SU-DHL-6 (cell line): ENCODE measurements at regions not wholly inside any gene's neighbourhood (a gene's known extent, or its start where the extent isn't known, plus 50 kb on each side); places are given as distances from the start of the nearest gene placed in this dataset.

Experiments
- H2AFZ ChIP-seq: fragments of 200-600 bp; sonication (generic); 2 replicates; pipeline ENCODE4 v1.6.1; 2014; ENCODE audit warnings: low read depth, mild to moderate bottlenecking, moderate library complexity, mixed read lengths, antibody characterized with exemption, low read length; ENCODE audit not compliant: severe bottlenecking
- H3F3A ChIP-seq: fragments of 200-600 bp; shearing (Covaris generic); 2 replicates; pipeline ENCODE4 v1.6.0; 2016; ENCODE audit warnings: antibody characterized with exemption, mild to moderate bottlenecking; ENCODE audit not compliant: insufficient read depth
- H3K27ac ChIP-seq: fragments of 200-600 bp; sonication (generic); 2 replicates; pipeline ENCODE4 v1.5.1; 2016; ENCODE audit warnings: low read depth, mild to moderate bottlenecking, low read length, moderate library complexity, mixed read lengths
- H3K27me3 ChIP-seq: fragments of 200-600 bp; sonication (generic), shearing (Covaris generic); 2 replicates; pipeline ENCODE4 v1.6.0; 2014; ENCODE audit warnings: mild to moderate bottlenecking, low read length
- H3K36me3 ChIP-seq: fragments of 200-600 bp; sonication (generic); 2 replicates; pipeline ENCODE4 v1.6.1; 2014; ENCODE audit warnings: mild to moderate bottlenecking, low read length, mixed read lengths
- H3K4me2 ChIP-seq: fragments of 300-600, 200-600 bp; shearing (Covaris generic), sonication (generic); 2 replicates; pipeline ENCODE4 v1.6.0; 2014; ENCODE audit warnings: low read length, low read depth, mild to moderate bottlenecking; ENCODE audit not compliant: poor library complexity, severe bottlenecking
- H3K4me3 ChIP-seq: fragments of 200-600 bp; sonication (generic); 2 replicates; pipeline ENCODE4 v1.5.1; 2014; ENCODE audit warnings: antibody characterized with exemption, low read length, mild to moderate bottlenecking, mixed read lengths; ENCODE audit not compliant: insufficient read depth, poor library complexity, severe bottlenecking
- H3K79me2 ChIP-seq: fragments of 200-600 bp; sonication (generic); 2 replicates; pipeline ENCODE4 v1.6.1; 2014; ENCODE audit warnings: mild to moderate bottlenecking, low read length, moderate library complexity; ENCODE audit not compliant: insufficient read depth
- H3K9ac ChIP-seq: fragments of 200-600 bp; sonication (generic); 2 replicates; pipeline ENCODE4 v1.7.0; 2014; ENCODE audit warnings: mild to moderate bottlenecking, low read length
- H3K9me2 ChIP-seq: fragments of 200-600 bp; sonication (generic); replicated peaks from 2 replicates; pipeline ENCODE4 v1.6.1; 2014; ENCODE audit warnings: low read length; ENCODE audit not compliant: insufficient read depth
- H3K9me3 ChIP-seq: fragments of 200-600 bp; sonication (generic); 2 replicates; pipeline ENCODE4 v1.6.1; 2014; ENCODE audit warnings: low read length, mixed read lengths; ENCODE audit not compliant: insufficient read depth
- H4K20me1 ChIP-seq: fragments of 200-600 bp; sonication (generic); 2 replicates; pipeline ENCODE4 v1.6.1; 2014; ENCODE audit warnings: low read depth, mild to moderate bottlenecking, antibody characterized with exemption, low read length, moderate library complexity, mixed read lengths
- CTCF ChIP-seq: fragments of 200-600 bp; sonication (generic); IDR thresholded peaks from one replicate; pipeline ENCODE4 v1.5.1; 2017; ENCODE audit warnings: antibody characterized with exemption, mild to moderate bottlenecking, low read length, moderate library complexity; ENCODE audit not compliant: insufficient read depth, poor library complexity, severe bottlenecking
- EZH2phosphoT487 ChIP-seq: fragments of 200-600 bp; sonication (generic), shearing (Covaris generic); conservative IDR thresholded peaks from 2 replicates; pipeline ENCODE4 v1.6.1; 2018; ENCODE audit warnings: mild to moderate bottlenecking, antibody characterized with exemption, low read length, moderate library complexity, mixed read lengths

- Histone ChIP-seq H3K9me3 (no peaks in the 10 kb centered on the region), H3K9me2 (no peaks in the 10 kb centered on the region), H4K20me1 (no peaks in the 10 kb centered on the region), H3K36me3 (no peaks in the 10 kb centered on the region), H3K79me2 (no peaks in the 10 kb centered on the region), H3K27ac (no peak overlapping the region), H3F3A (no peaks in the 10 kb centered on the region), H2AFZ (no peak overlapping the region), H3K9ac (no peak overlapping the region), H3K4me2 (no peak overlapping the region), H3K27me3 (no peaks in the 10 kb centered on the region), H3K4me3 (no peak overlapping the region)
- TF ChIP-seq EZH2phosphoT487 (no peak), CTCF (no peak)
Measured at GRCh38 chr2:192484903-192485302, 290.2 kb upstream of the TMEFF2 start.

GRCh38 chr2:192480984-192481383 is 286.3 kb upstream of the TMEFF2 start:
- H3K27me3 ChIP-seq, result no peaks in the 10 kb centered on the region
- no peak for TF ChIP-seq EZH2phosphoT487
- no peak for TF ChIP-seq CTCF
- H3K79me2 ChIP-seq, result no peaks in the 10 kb centered on the region
- no peak overlapping the region for H2AFZ ChIP-seq
- no peaks in the 10 kb centered on the region for H4K20me1 ChIP-seq
- no peaks in the 10 kb centered on the region for H3K9me3 ChIP-seq
- H3K9me2 ChIP-seq, result no peaks in the 10 kb centered on the region
- H3K27ac ChIP-seq, result no peak overlapping the region
- H3F3A ChIP-seq, result no peaks in the 10 kb centered on the region
- no peak overlapping the region for H3K4me2 ChIP-seq
- no peak overlapping the region for H3K4me3 ChIP-seq
- no peaks in the 10 kb centered on the region for H3K36me3 ChIP-seq
- H3K9ac ChIP-seq, result no peak overlapping the region

GRCh38 chr2:192473331-192473730 is 278.6 kb upstream of the TMEFF2 start:
- Histone ChIP-seq H3K9me3 (no peaks in the 10 kb centered on the region), H3F3A (no peaks in the 10 kb centered on the region), H3K36me3 (no peaks in the 10 kb centered on the region), H3K9ac (no peak overlapping the region), H3K27me3 (no peaks in the 10 kb centered on the region), H3K4me3 (no peak overlapping the region), H3K4me2 (no peak overlapping the region), H3K79me2 (no peaks in the 10 kb centered on the region), H3K9me2 (no peaks in the 10 kb centered on the region), H4K20me1 (no peaks in the 10 kb centered on the region), H2AFZ (no peak overlapping the region), H3K27ac (no peak overlapping the region)
- TF ChIP-seq CTCF (no peak), EZH2phosphoT487 (no peak)
